ENCODE measurements at regions not wholly inside any gene's neighbourhood (a gene's known extent, or its start where the extent isn't known, plus 50 kb on each side); places are given as distances from the start of the nearest gene placed in this dataset.
"Not testable (repeated sequence)": the region's sequence is repeated elsewhere in the genome, so short reads cannot be mapped to it uniquely, and the experiment has no call there.

DNA sequence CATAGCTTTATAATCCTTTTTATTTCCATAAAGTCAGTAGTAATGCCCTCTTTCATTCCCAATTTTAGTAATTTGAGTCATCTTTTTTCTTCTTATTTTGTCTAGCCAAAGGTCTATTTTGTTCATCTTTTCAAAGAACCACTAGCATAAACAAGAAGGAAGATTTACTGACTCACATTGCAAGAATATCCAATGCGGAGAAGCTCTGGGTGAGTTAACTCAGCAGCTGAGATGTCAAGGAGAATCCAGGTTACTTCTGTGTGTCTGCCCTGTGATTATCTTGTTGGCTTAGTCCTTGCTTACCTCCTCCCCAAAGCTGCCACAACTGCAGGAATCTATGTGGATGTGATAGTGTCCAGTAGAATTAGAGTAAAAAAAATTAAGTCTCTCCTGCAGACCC is 311.4 kb upstream of the NCKAP5 start:
- WGBS, 2 donors (ENCODE audit: low coverage in 1 of 2): 73 to 82% methylated on average over 1 of the region's 1 CpG
- no peaks in the 10 kb centered on the region for H3K36me3 ChIP-seq
- no peak for TF ChIP-seq EP300 (IDR thresholded peaks at IDR 0.05)
- TF ChIP-seq, protein P1, sequence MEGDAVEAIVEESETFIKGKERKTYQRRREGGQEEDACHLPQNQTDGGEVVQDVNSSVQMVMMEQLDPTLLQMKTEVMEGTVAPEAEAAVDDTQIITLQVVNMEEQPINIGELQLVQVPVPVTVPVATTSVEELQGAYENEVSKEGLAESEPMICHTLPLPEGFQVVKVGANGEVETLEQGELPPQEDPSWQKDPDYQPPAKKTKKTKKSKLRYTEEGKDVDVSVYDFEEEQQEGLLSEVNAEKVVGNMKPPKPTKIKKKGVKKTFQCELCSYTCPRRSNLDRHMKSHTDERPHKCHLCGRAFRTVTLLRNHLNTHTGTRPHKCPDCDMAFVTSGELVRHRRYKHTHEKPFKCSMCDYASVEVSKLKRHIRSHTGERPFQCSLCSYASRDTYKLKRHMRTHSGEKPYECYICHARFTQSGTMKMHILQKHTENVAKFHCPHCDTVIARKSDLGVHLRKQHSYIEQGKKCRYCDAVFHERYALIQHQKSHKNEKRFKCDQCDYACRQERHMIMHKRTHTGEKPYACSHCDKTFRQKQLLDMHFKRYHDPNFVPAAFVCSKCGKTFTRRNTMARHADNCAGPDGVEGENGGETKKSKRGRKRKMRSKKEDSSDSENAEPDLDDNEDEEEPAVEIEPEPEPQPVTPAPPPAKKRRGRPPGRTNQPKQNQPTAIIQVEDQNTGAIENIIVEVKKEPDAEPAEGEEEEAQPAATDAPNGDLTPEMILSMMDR (IDR thresholded peaks at IDR 0.05): no peak
- no peak for TF ChIP-seq POLR2A (IDR thresholded peaks at IDR 0.05)
- TF ChIP-seq POLR2AphosphoS5 (IDR thresholded peaks at IDR 0.05): no peak
- no peaks in the 10 kb centered on the region for H3K9me3 ChIP-seq
- H3K4me3 ChIP-seq: no peak overlapping the region
- H3K27ac ChIP-seq: no peak overlapping the region
- no peak for ATAC-seq
- H3K27me3 ChIP-seq: peaks cover 10% of the 10 kb centered on the region
- no peaks in the 10 kb centered on the region for H3K4me1 ChIP-seq

DNA sequence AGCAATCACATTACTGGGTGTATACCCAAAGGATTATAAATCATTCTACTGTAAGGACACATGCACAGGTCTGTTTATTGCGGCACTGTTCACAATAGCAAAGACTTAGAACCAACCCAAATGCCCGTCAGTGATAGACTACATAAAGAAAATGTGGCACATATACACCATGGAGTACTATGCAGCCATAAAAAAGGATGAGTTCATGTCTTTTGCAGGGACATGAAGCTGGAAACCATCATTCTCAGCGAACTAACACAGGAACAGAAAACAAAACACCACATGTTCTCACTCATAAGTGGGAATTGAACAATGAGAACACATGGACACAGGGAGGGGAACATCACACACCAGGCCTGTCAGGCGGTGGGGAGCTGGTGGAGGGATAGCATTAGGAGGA is 313.9 kb upstream of the NCKAP5 start:
- WGBS, 2 donors (ENCODE audit: low coverage in 1 of 2): 69 to 79% methylated on average over 3 to 4 of the region's 4 CpGs
- H3K27me3 ChIP-seq, H3K9me3 ChIP-seq, ATAC-seq, H3K36me3 ChIP-seq, H3K27ac ChIP-seq, H3K4me1 ChIP-seq, H3K4me3 ChIP-seq: not testable (repeated sequence)

DNA sequence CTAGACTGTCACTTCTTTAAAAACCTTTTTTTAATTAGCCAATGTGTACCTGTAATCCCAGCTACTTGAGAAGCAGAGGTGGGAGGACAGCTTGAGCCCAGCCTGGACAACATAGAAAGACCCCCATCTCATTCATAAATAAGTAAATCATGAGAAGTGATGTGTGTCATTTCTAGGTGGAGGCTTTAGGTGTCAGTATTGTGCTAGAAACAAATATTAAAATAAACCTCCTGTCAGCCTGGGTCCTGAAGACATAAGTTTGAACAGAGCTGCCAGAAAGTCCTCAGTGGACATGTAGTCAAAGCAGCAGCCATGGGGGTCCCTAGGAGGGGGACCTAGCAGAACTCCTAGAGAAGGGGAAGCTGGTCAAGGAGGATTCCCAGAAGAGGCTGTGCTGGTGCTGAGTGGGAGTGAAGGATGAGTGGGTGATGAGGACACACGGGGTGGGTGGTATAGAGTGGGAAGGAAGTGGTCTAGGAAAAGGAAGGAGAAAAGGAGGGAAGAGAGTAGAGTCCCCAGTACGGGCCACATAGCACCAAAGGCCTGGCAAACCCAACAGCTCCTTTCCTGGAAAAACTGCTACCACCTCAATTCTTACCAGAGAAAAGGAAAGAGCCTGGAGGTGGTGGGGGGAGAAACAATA is 316.6 kb upstream of the NCKAP5 start:
- no peak overlapping the region for H3K27ac ChIP-seq
- no peaks in the 10 kb centered on the region for H3K9me3 ChIP-seq
- H3K4me1 ChIP-seq: peaks cover 0 to 12% (median 3%) of the 10 kb centered on the region in 3 donors
- H3K36me3 ChIP-seq: no peaks in the 10 kb centered on the region
- no peak for ATAC-seq
- no peak overlapping the region for H3K4me3 ChIP-seq
- peaks cover 4% of the 10 kb centered on the region for H3K27me3 ChIP-seq
- WGBS, 2 donors (ENCODE audit: low coverage in 1 of 2): 47 to 60% methylated on average over 1 to 2 of the region's 2 CpGs
- no peak for TF ChIP-seq EP300 (IDR thresholded peaks at IDR 0.05)
- no peak for TF ChIP-seq POLR2AphosphoS5 (IDR thresholded peaks at IDR 0.05)
- TF ChIP-seq, protein P1 (IDR thresholded peaks at IDR 0.05): peak in 1 of 4 experiments; percentile 7

DNA sequence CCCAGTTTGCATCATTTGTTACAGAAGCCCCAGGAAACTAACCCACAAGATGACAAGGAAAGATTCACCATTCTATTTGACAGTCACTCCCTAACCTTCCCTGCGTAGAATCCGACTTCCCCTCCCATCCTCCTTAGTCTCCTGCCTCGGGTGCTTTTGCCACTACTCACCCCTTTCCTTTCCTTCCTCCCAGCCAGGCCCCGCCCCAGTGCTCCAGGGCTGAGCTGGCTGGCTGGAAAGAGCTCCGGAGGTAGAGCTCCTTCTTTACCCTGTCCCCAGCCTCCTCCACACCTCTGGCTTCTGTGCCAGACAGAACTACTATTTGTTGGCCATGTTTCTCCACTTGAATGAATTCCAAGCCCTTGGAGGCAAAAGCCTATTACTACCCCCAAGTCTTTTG is 317.6 kb upstream of the NCKAP5 start:
- Histone ChIP-seq H3K4me1 (peaks cover 0 to 12% (median 3%) of the 10 kb centered on the region in 3 donors), H3K4me3 (no peak overlapping the region), H3K9me3 (no peaks in the 10 kb centered on the region), H3K27ac (no peak overlapping the region), H3K36me3 (no peaks in the 10 kb centered on the region), H3K27me3 (peaks cover 3% of the 10 kb centered on the region)
- WGBS, 2 donors (ENCODE audit: low coverage in 1 of 2): 33 to 61% methylated on average over 3 to 5 of the region's 5 CpGs
- ATAC-seq: no peak
- TF ChIP-seq EP300 (IDR thresholded peaks at IDR 0.05) (no peak), POLR2A (IDR thresholded peaks at IDR 0.05) (no peak)

DNA sequence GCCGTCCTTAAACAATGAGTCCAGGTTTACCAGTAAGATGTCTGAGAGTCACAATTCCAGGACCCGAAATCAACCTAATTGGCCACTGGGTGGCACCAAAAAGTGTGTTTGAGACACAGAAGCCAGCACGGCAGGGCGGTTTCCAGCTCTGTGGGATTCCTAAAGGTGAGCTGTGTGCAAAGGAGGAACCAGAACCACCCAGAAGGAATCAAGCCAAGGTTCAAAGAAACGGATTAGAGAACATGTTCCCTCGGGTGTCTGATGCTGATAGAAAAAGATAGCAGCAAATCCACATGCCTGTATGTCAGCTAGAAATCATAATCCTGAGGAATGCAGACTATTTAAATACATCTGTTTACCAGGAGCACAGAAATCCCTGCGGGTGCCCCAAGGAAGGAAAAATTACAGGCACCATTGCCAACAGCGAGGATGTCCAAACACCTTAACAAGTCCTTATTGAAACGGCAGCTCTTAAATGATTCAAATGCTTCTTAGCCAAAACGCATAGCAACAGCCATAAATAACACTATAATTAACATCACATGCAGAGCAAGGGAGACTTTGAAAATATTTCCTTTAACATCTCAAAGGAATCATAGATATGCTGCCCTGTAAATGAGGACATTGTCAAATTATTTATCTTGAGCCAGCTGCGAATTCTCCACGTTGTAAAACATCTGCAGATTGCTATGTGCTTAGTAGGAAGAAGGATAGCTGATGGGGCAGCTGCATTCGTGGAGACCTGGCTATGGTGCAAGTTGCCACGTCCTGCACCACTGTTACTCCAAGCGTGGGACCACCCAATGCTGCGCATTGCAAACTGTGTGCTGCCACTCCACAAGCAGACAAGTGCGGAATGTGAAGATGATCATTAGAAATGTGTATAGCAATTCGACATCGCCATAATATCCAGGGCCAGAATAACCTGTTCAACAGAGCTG is 318.7 kb upstream of the NCKAP5 start:
- 24 to 26% methylated on average over 18 of the region's 19 CpGs for WGBS, 2 donors (ENCODE audit: low coverage in 1 of 2)
- TF ChIP-seq, protein P1 (IDR thresholded peaks at IDR 0.05): peak; percentile 24 to 68 (median 52)
- TF ChIP-seq POLR2AphosphoS5 (IDR thresholded peaks at IDR 0.05): no peak
- H3K27ac ChIP-seq: peak overlapping the region in 2 of 4 donors; percentile 32 to 49
- peak; percentile 73 for ATAC-seq
- no peak overlapping the region for H3K4me3 ChIP-seq
- peaks cover 0 to 12% (median 3%) of the 10 kb centered on the region in 3 donors for H3K4me1 ChIP-seq
- H3K36me3 ChIP-seq: no peaks in the 10 kb centered on the region
- no peaks in the 10 kb centered on the region for H3K27me3 ChIP-seq
- no peaks in the 10 kb centered on the region for H3K9me3 ChIP-seq

DNA sequence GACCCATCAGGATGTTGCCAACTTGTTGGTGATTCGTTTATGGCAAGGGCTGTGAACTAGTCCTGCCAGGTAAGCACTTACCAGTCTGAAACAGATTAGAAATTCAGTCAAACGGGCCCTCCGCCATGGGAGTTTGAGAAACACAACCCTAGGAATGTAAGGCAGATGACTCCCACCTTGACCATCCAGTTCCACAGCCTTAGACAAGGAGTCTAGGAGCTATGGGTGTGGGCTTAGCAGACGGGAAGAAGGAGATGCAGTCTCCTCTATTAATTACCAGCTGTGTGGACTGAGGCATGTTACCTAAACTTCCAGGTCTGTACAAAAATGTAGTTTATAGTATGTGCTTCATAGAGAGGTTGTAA is 319.4 kb upstream of the NCKAP5 start:
- TF ChIP-seq, protein P1 (IDR thresholded peaks at IDR 0.05): no peak
- TF ChIP-seq POLR2AphosphoS5 (IDR thresholded peaks at IDR 0.05): no peak
- TF ChIP-seq EP300 (IDR thresholded peaks at IDR 0.05): no peak
- TF ChIP-seq POLR2A (IDR thresholded peaks at IDR 0.05): no peak
- Histone ChIP-seq H3K4me1 (peaks cover 0 to 12% (median 3%) of the 10 kb centered on the region in 3 donors), H3K9me3 (no peaks in the 10 kb centered on the region), H3K27me3 (no peaks in the 10 kb centered on the region), H3K36me3 (no peaks in the 10 kb centered on the region), H3K4me3 (no peak overlapping the region), H3K27ac (no peak overlapping the region)
- ATAC-seq: no peak
- 77 to 83% methylated on average over 4 of the region's 4 CpGs for WGBS, 2 donors (ENCODE audit: low coverage in 1 of 2)

Measured in gastroesophageal sphincter (tissue), 4 donors.